Trophoblast cell (in vitro differentiated cells and primary cell): ENCODE measurements at regions not wholly inside any gene's neighbourhood (a gene's known extent, or its start where the extent isn't known, plus 50 kb on each side); places are given as distances from the start of the nearest gene placed in this dataset.

Source experiments
- DNase-seq, 2 donors: peaks; one replicate each; pipeline ENCODE4 v3.0.0-alpha.2; 2016
- H2AFZ ChIP-seq: 2 replicates; pipeline ENCODE4 v1.6.1; 2013; ENCODE audit warnings: low read length, moderate library complexity, mild to moderate bottlenecking; ENCODE audit not compliant: insufficient read depth, poor library complexity
- H2AK5ac ChIP-seq: 2 replicates; pipeline ENCODE4 v1.6.1; 2013; ENCODE audit warnings: mild to moderate bottlenecking, low read length
- H2BK120ac ChIP-seq: 2 replicates; pipeline ENCODE4 v1.6.1; 2013; ENCODE audit warnings: low read length, mild to moderate bottlenecking, moderate library complexity; ENCODE audit not compliant: insufficient read depth, poor library complexity
- H2BK12ac ChIP-seq: 2 replicates; pipeline ENCODE4 v1.6.1; 2013; ENCODE audit warnings: mild to moderate bottlenecking, low read length, moderate library complexity
- H2BK5ac ChIP-seq: 2 replicates; pipeline ENCODE4 v1.6.1; 2013; ENCODE audit warnings: low read length, low read depth, moderate library complexity, mild to moderate bottlenecking; ENCODE audit not compliant: poor library complexity
- H3K14ac ChIP-seq: 2 replicates; pipeline ENCODE4 v1.6.1; 2013; ENCODE audit warnings: mild to moderate bottlenecking, low read length
- H3K18ac ChIP-seq: 2 replicates; pipeline ENCODE4 v1.6.1; 2013; ENCODE audit warnings: mild to moderate bottlenecking, low read length
- H3K23ac ChIP-seq: 2 replicates; pipeline ENCODE4 v1.6.1; 2013; ENCODE audit warnings: low read length
- H3K27ac ChIP-seq: 2 replicates; pipeline ENCODE4 v1.5.1; 2013; ENCODE audit warnings: low read depth, mild to moderate bottlenecking, inconsistent platforms, low read length, moderate library complexity
- H3K27me3 ChIP-seq: 2 replicates; pipeline ENCODE4 v1.6.1; 2013; ENCODE audit warnings: inconsistent platforms, mild to moderate bottlenecking, low read length, moderate library complexity; ENCODE audit not compliant: insufficient read depth
- H3K36me3 ChIP-seq, 2 experiments: 1 replicate in 1 of 2; 2 replicates in 1 of 2; pipeline ENCODE4 v1.6.1; 2013; ENCODE audit warnings: low read length in 2 of 2, mild to moderate bottlenecking in 2 of 2, moderate library complexity in 1 of 2; ENCODE audit not compliant: insufficient read depth in 2 of 2, control insufficient read depth in 1 of 2
- H3K4ac ChIP-seq: 2 replicates; pipeline ENCODE4 v1.6.1; 2013; ENCODE audit warnings: low read depth, mild to moderate bottlenecking, low read length, moderate library complexity
- H3K4me1 ChIP-seq, 2 experiments: 1 replicate in 1 of 2; 2 replicates in 1 of 2; pipeline ENCODE4 v1.6.1; 2013; ENCODE audit warnings: low read length in 2 of 2, mild to moderate bottlenecking in 2 of 2, moderate library complexity in 1 of 2; ENCODE audit not compliant: insufficient read depth in 2 of 2, control insufficient read depth in 1 of 2
- H3K4me2 ChIP-seq: 2 replicates; pipeline ENCODE4 v1.6.1; 2013; ENCODE audit warnings: inconsistent platforms, mild to moderate bottlenecking, low read length, moderate library complexity
- H3K4me3 ChIP-seq: 2 replicates; pipeline ENCODE4 v1.5.1; 2013; ENCODE audit warnings: mild to moderate bottlenecking, low read depth, low read length, inconsistent platforms
- H3K79me1 ChIP-seq: one replicate; pipeline ENCODE4 v1.6.1; 2013; ENCODE audit warnings: low read length
- H3K79me2 ChIP-seq: 2 replicates; pipeline ENCODE4 v1.6.1; 2013; ENCODE audit warnings: low read length, mild to moderate bottlenecking; ENCODE audit not compliant: control insufficient read depth, insufficient read depth, poor library complexity
- H3K9ac ChIP-seq: 2 replicates; pipeline ENCODE4 v1.6.1; 2013; ENCODE audit warnings: mild to moderate bottlenecking, low read length
- H3K9me3 ChIP-seq: 2 replicates; pipeline ENCODE4 v1.6.1; 2013; ENCODE audit warnings: low read depth, mild to moderate bottlenecking, control low read depth, inconsistent platforms, low read length; ENCODE audit not compliant: insufficient read depth
- H4K12ac ChIP-seq: 2 replicates; pipeline ENCODE4 v1.6.1; 2013; ENCODE audit warnings: low read depth, mild to moderate bottlenecking, low read length, moderate library complexity
- H4K8ac ChIP-seq: 2 replicates; pipeline ENCODE4 v1.6.1; 2013; ENCODE audit warnings: low read depth, mild to moderate bottlenecking, low read length, moderate library complexity
- H4K91ac ChIP-seq: one replicate; pipeline ENCODE4 v1.6.1; 2013; ENCODE audit warnings: low read depth, mild to moderate bottlenecking, low read length, moderate library complexity
- WGBS: extraction: QIAGEN DNeasy Blood & Tissue Kit; methylation state at CpG from one replicate; pipeline ENCODE4 v1.1.7; 2013; ENCODE audit warnings: missing lambda C conversion rate; ENCODE audit not compliant: insufficient read length, insufficient coverage; ENCODE audit errors: extremely low coverage; 5-methylcytosine and 5-hydroxymethylcytosine counted together

- Histone ChIP-seq H3K18ac (no peak overlapping the region), H3K79me2 (no peaks in the 10 kb centered on the region), H3K36me3 (no peaks in the 10 kb centered on the region), H2AFZ (no peak overlapping the region), H3K27me3 (no peaks in the 10 kb centered on the region), H4K12ac (no peak overlapping the region), H3K9ac (no peak overlapping the region), H3K4ac (no peak overlapping the region), H2BK5ac (no peak overlapping the region), H3K9me3 (peaks cover 6% of the 10 kb centered on the region), H2AK5ac (no peak overlapping the region), H3K79me1 (no peaks in the 10 kb centered on the region), H3K27ac (no peak overlapping the region), H3K4me2 (no peak overlapping the region), H3K14ac (no peak overlapping the region), H3K23ac (no peak overlapping the region), H2BK12ac (no peak overlapping the region), H3K4me1 (no peaks in the 10 kb centered on the region), H4K8ac (no peak overlapping the region), H2BK120ac (no peak overlapping the region), H3K4me3 (no peak overlapping the region), H4K91ac (no peak overlapping the region)
- no peak for DNase-seq
- no CpG with 5 or more reads among the region's 1 CpG for WGBS
Measured at GRCh38 chr1:198007011-198007410, 89.8 kb downstream of the LHX9 start.

DNA sequence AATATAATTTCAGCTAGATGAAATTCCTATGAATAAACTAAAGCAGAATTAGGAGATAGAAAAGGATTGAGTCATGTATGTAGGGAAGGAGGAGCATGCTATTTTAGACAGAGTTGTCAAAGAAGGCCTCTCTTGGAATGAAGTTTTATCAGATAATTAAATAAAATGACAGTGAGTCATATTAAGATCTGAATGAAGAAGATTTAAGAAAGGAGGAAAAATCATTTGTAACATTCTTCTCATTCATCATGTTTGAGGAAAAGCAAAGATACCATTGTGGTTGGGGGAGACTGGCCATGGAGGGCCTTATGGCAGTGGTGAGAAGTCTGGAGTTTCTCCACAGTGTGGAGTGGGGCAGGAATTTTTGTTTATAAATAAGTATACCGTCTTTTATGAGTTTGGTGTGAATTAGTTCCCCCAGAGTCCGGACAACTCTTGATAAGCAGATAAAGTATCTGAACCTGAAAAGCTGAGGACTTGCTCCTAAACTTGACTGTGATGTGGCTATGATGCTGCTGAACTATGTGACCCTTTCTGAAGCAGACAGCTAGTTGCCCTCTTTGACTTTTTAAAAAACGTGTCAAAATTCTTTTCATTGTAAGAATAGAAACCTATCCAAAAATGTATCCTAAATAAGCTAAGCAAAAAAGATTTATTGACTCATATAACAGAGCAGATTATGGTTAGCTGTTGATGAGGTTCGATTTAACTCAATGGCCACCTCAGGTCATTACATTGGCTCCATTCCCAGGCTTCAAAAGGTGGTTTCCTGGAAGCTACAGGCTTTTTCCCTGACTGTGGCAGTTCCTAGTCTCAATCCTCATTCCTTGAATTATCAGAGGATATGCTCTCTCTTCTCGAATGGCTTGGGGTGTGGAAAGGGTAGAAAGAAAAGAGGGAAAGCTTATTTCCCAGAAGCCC, 90.8 kb downstream of the LHX9 start:
- Histone ChIP-seq H3K18ac (no peak overlapping the region), H4K8ac (no peak overlapping the region), H3K4me1 (no peaks in the 10 kb centered on the region), H4K12ac (no peak overlapping the region), H2AFZ (no peak overlapping the region), H3K4ac (no peak overlapping the region), H2AK5ac (no peak overlapping the region), H2BK12ac (no peak overlapping the region), H4K91ac (no peak overlapping the region), H3K14ac (no peak overlapping the region), H3K9ac (no peak overlapping the region), H3K4me2 (no peak overlapping the region), H2BK120ac (no peak overlapping the region), H3K27me3 (no peaks in the 10 kb centered on the region), H3K27ac (no peak overlapping the region), H2BK5ac (no peak overlapping the region), H3K79me1 (no peaks in the 10 kb centered on the region), H3K23ac (no peak overlapping the region), H3K9me3 (peaks cover 6% of the 10 kb centered on the region), H3K4me3 (no peak overlapping the region), H3K36me3 (no peaks in the 10 kb centered on the region), H3K79me2 (no peaks in the 10 kb centered on the region)
- WGBS: no CpG with 5 or more reads among the region's 5 CpGs
- DNase-seq: no peak

DNA sequence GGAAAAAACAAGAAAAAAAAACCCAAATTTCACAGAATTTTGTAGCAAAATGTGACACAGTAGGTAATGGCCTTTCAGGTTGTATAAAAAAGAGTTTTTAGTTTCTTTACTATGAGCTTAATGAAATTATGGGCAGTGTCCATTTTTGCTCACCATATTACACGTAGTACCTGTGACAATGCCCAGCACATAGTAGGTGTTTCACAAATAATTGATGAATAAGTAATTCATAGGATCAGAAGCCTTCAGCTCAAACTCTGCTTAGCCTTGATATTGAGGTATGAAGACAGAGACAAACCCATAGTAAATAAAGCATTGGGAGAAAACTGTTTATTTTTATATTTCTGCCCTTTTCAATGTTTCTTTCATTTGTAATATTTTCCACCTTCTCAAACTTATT, 97.2 kb downstream of the LHX9 start:
- H4K91ac ChIP-seq: no peak overlapping the region
- no peak overlapping the region for H2AFZ ChIP-seq
- no peak overlapping the region for H3K4me3 ChIP-seq
- peaks cover 6% of the 10 kb centered on the region for H3K9me3 ChIP-seq
- no peaks in the 10 kb centered on the region for H3K36me3 ChIP-seq
- no peaks in the 10 kb centered on the region for H3K4me1 ChIP-seq
- H3K4me2 ChIP-seq: no peak overlapping the region
- no peak overlapping the region for H4K8ac ChIP-seq
- H3K18ac ChIP-seq: no peak overlapping the region
- no peak overlapping the region for H4K12ac ChIP-seq
- H3K23ac ChIP-seq: no peak overlapping the region
- no peaks in the 10 kb centered on the region for H3K79me1 ChIP-seq
- no peak overlapping the region for H2BK12ac ChIP-seq
- H3K4ac ChIP-seq: no peak overlapping the region
- no peaks in the 10 kb centered on the region for H3K79me2 ChIP-seq
- H3K9ac ChIP-seq: no peak overlapping the region
- H3K27ac ChIP-seq: no peak overlapping the region
- no peak overlapping the region for H2AK5ac ChIP-seq
- H2BK120ac ChIP-seq: no peak overlapping the region
- no peak for DNase-seq
- no peaks in the 10 kb centered on the region for H3K27me3 ChIP-seq
- no peak overlapping the region for H3K14ac ChIP-seq
- no CpG with 5 or more reads among the region's 1 CpG for WGBS
- no peak overlapping the region for H2BK5ac ChIP-seq

- Histone ChIP-seq H3K9me3 (peaks cover 1% of the 10 kb centered on the region), H3K18ac (no peak overlapping the region), H3K79me1 (no peaks in the 10 kb centered on the region), H2BK12ac (no peak overlapping the region), H3K4ac (no peak overlapping the region), H3K9ac (no peak overlapping the region), H2BK5ac (no peak overlapping the region), H3K79me2 (no peaks in the 10 kb centered on the region), H4K91ac (no peak overlapping the region), H3K23ac (no peak overlapping the region), H3K4me1 (no peaks in the 10 kb centered on the region), H3K27me3 (no peaks in the 10 kb centered on the region), H3K14ac (no peak overlapping the region), H4K12ac (no peak overlapping the region), H4K8ac (no peak overlapping the region), H2AFZ (no peak overlapping the region), H3K36me3 (no peaks in the 10 kb centered on the region), H2BK120ac (no peak overlapping the region), H2AK5ac (no peak overlapping the region), H3K4me3 (no peak overlapping the region), H3K27ac (no peak overlapping the region), H3K4me2 (no peak overlapping the region)
- DNase-seq: no peak
Measured at GRCh38 chr1:198015309-198015708, 98.1 kb downstream of the LHX9 start.
